ENCODE measurements at regions not wholly inside any gene's neighbourhood (a gene's known extent, or its start where the extent isn't known, plus 50 kb on each side); places are given as distances from the start of the nearest gene placed in this dataset.

DNA sequence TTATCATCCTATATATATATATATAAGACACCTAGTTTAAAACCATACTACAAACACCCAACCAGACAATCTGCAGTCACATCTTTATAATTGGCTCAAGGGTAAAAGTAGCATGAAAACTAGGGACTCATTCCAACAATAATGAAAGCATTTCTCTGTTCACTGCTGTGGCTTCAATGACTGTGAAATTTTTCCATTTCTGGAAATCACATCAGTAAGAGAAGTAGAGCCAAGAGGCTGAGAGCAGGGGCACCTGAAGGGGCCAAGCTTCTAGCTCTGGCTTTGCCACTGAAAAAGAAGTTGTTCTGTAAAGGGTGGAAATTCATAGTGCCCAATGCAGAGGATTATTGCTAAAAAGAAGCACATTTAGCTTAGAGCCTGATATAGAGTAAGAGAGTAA, 158.6 kb upstream of the GLI3 start:
- no peaks in the 10 kb centered on the region for H3K9me3 Mint-ChIP-seq (ENCODE audit: unreplicated experiment)
- no peak overlapping the region for H3K27ac ChIP-seq (ENCODE audit: low read depth, low read length)
- no peak overlapping the region for H3K9ac ChIP-seq (ENCODE audit: low read length)
- H3K79me2 ChIP-seq (ENCODE audit: insufficient read depth, low read length) = no peaks in the 10 kb centered on the region
- H3K9me3 ChIP-seq (ENCODE audit: insufficient read depth, low read depth, low read length) = no peaks in the 10 kb centered on the region
- H3K4me2 ChIP-seq (ENCODE audit: low read length) = no peak overlapping the region
- no peaks in the 10 kb centered on the region for H3K36me3 ChIP-seq (ENCODE audit: insufficient read depth, low read length)
- no peaks in the 10 kb centered on the region for H3K36me3 Mint-ChIP-seq (ENCODE audit: low read depth, unreplicated experiment)
- FAIRE-seq (no peak), DNase-seq (ENCODE audit: low read depth) (no peak)
- no peak overlapping the region for H3K4me3 ChIP-seq (ENCODE audit: insufficient read depth, low read depth, low read length)
- TF ChIP-seq, protein P1, sequence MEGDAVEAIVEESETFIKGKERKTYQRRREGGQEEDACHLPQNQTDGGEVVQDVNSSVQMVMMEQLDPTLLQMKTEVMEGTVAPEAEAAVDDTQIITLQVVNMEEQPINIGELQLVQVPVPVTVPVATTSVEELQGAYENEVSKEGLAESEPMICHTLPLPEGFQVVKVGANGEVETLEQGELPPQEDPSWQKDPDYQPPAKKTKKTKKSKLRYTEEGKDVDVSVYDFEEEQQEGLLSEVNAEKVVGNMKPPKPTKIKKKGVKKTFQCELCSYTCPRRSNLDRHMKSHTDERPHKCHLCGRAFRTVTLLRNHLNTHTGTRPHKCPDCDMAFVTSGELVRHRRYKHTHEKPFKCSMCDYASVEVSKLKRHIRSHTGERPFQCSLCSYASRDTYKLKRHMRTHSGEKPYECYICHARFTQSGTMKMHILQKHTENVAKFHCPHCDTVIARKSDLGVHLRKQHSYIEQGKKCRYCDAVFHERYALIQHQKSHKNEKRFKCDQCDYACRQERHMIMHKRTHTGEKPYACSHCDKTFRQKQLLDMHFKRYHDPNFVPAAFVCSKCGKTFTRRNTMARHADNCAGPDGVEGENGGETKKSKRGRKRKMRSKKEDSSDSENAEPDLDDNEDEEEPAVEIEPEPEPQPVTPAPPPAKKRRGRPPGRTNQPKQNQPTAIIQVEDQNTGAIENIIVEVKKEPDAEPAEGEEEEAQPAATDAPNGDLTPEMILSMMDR (IDR thresholded peaks at IDR 0.05; ENCODE audit: insufficient read depth, low read depth, low read length) = no peak
- TF ChIP-seq EZH2 (IDR thresholded peaks at IDR 0.05; ENCODE audit: insufficient read depth, low read length) = no peak
- no peak overlapping the region for H3K4me3 Mint-ChIP-seq (ENCODE audit: unreplicated experiment)
- no peaks in the 10 kb centered on the region for H3K4me1 Mint-ChIP-seq (ENCODE audit: low read depth, unreplicated experiment)
- peaks cover 6% of the 10 kb centered on the region for H3K27me3 ChIP-seq (ENCODE audit: insufficient read depth, low read length)
- no peak overlapping the region for H3K27ac Mint-ChIP-seq (ENCODE audit: unreplicated experiment)
- H2AFZ ChIP-seq (ENCODE audit: low read depth, low read length) = no peak overlapping the region
- peaks cover 5% of the 10 kb centered on the region for H3K27me3 Mint-ChIP-seq (ENCODE audit: low read depth, unreplicated experiment)
- no peaks in the 10 kb centered on the region for H3K4me1 ChIP-seq (ENCODE audit: insufficient read depth, low read length)
- no peaks in the 10 kb centered on the region for H4K20me1 ChIP-seq (ENCODE audit: insufficient read depth, low read length)

DNA sequence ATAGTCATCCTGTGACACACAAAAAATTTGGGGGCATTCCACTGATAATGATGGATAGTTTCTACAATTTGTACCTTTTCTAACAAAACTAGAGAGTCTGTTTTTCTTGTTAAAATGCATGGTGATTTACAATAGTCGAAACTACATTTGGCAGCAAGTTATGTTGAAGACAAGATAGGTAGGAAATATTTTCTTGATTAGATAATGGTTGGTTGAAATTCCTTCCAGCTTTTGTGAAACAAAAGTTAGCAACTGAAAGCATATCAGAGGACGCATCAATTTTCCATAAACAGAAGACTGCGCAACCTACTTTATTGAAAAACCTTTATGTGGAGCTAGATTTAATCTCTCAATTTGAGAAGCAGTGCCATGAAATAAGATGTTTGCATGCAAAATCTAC, 155.8 kb upstream of the GLI3 start:
- H3K36me3 Mint-ChIP-seq (ENCODE audit: low read depth, unreplicated experiment) = no peaks in the 10 kb centered on the region
- Histone ChIP-seq H3K36me3 (ENCODE audit: insufficient read depth, low read length) (no peaks in the 10 kb centered on the region), H3K27me3 (ENCODE audit: insufficient read depth, low read length) (peaks cover under 1% of the 10 kb centered on the region), H3K9me3 (ENCODE audit: insufficient read depth, low read depth, low read length) (no peaks in the 10 kb centered on the region), H3K9ac (ENCODE audit: low read length) (no peak overlapping the region), H3K4me2 (ENCODE audit: low read length) (no peak overlapping the region), H3K27ac (ENCODE audit: low read depth, low read length) (no peak overlapping the region), H2AFZ (ENCODE audit: low read depth, low read length) (no peak overlapping the region), H3K4me1 (ENCODE audit: insufficient read depth, low read length) (no peaks in the 10 kb centered on the region), H3K79me2 (ENCODE audit: insufficient read depth, low read length) (no peaks in the 10 kb centered on the region), H4K20me1 (ENCODE audit: insufficient read depth, low read length) (no peaks in the 10 kb centered on the region), H3K4me3 (ENCODE audit: insufficient read depth, low read depth, low read length) (no peak overlapping the region)
- no peaks in the 10 kb centered on the region for H3K4me1 Mint-ChIP-seq (ENCODE audit: low read depth, unreplicated experiment)
- FAIRE-seq = no peak
- DNase-seq (ENCODE audit: low read depth) = no peak
- H3K27ac Mint-ChIP-seq (ENCODE audit: unreplicated experiment) = no peak overlapping the region
- TF ChIP-seq, protein P1 (IDR thresholded peaks at IDR 0.05; ENCODE audit: insufficient read depth, low read depth, low read length) = no peak
- TF ChIP-seq EZH2 (IDR thresholded peaks at IDR 0.05; ENCODE audit: insufficient read depth, low read length) = no peak
- peaks cover 6% of the 10 kb centered on the region for H3K27me3 Mint-ChIP-seq (ENCODE audit: low read depth, unreplicated experiment)
- H3K4me3 Mint-ChIP-seq (ENCODE audit: unreplicated experiment) = no peak overlapping the region
- peaks cover 2% of the 10 kb centered on the region for H3K9me3 Mint-ChIP-seq (ENCODE audit: unreplicated experiment)

DNA sequence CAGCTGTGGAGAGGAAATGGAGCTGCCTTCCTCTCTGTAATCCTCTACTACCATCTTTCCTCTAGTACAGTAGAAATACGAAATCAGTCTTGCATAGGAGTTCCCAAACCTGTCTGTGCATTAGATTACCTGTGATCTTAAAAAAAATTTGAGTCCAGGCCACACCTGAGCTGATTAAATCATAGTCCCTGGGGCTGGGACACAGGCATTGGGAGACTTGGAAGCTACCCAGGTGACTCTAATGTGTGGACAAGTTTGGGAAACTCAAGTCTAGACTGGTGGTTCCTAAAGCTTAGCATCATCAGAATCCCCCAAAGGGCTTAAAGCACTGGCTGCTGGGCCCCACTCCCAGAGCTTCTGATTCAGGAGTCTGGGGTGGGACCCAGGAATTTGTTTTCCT, 152.7 kb upstream of the GLI3 start:
- H3K79me2 ChIP-seq (ENCODE audit: insufficient read depth, low read length) = no peaks in the 10 kb centered on the region
- Mint-ChIP-seq H3K4me1 (ENCODE audit: low read depth, unreplicated experiment) (no peaks in the 10 kb centered on the region), H3K27me3 (ENCODE audit: low read depth, unreplicated experiment) (peaks cover 8% of the 10 kb centered on the region), H3K4me3 (ENCODE audit: unreplicated experiment) (no peak overlapping the region), H3K9me3 (ENCODE audit: unreplicated experiment) (peaks cover 5% of the 10 kb centered on the region), H3K36me3 (ENCODE audit: low read depth, unreplicated experiment) (no peaks in the 10 kb centered on the region), H3K27ac (ENCODE audit: unreplicated experiment) (no peak overlapping the region)
- H3K4me1 ChIP-seq (ENCODE audit: insufficient read depth, low read length) = no peaks in the 10 kb centered on the region
- no peak overlapping the region for H3K4me3 ChIP-seq (ENCODE audit: insufficient read depth, low read depth, low read length)
- H3K36me3 ChIP-seq (ENCODE audit: insufficient read depth, low read length) = no peaks in the 10 kb centered on the region
- H3K27ac ChIP-seq (ENCODE audit: low read depth, low read length) = no peak overlapping the region
- no peak overlapping the region for H3K4me2 ChIP-seq (ENCODE audit: low read length)
- no peaks in the 10 kb centered on the region for H3K27me3 ChIP-seq (ENCODE audit: insufficient read depth, low read length)
- no peak for DNase-seq (ENCODE audit: low read depth)
- no peaks in the 10 kb centered on the region for H4K20me1 ChIP-seq (ENCODE audit: insufficient read depth, low read length)
- TF ChIP-seq, protein P1 (IDR thresholded peaks at IDR 0.05; ENCODE audit: insufficient read depth, low read depth, low read length) = no peak
- no peak for TF ChIP-seq EZH2 (IDR thresholded peaks at IDR 0.05; ENCODE audit: insufficient read depth, low read length)
- FAIRE-seq = no peak
- H2AFZ ChIP-seq (ENCODE audit: low read depth, low read length) = no peak overlapping the region
- H3K9me3 ChIP-seq (ENCODE audit: insufficient read depth, low read depth, low read length) = no peaks in the 10 kb centered on the region
- no peak overlapping the region for H3K9ac ChIP-seq (ENCODE audit: low read length)

All from astrocyte (in vitro differentiated cells and primary cell).